Subcutaneous abdominal adipose tissue (tissue), 5 donors: ENCODE measurements at regions not wholly inside any gene's neighbourhood (a gene's known extent, or its start where the extent isn't known, plus 50 kb on each side); places are given as distances from the start of the nearest gene placed in this dataset.

Experiments used
- H3K27ac ChIP-seq: one replicate; pipeline ENCODE4 v1.7.0; 2013; ENCODE audit warnings: low read depth, mild to moderate bottlenecking, inconsistent platforms, low read length, moderate library complexity
- H3K27me3 ChIP-seq, 5 donors: one replicate each; pipeline ENCODE4 v1.7.0; 2013; ENCODE audit warnings: low read length in 5 of 5, inconsistent platforms in 1 of 5; ENCODE audit not compliant: control insufficient read depth in 5 of 5, insufficient read depth in 4 of 5
- H3K36me3 ChIP-seq, 5 donors: one replicate each; pipeline ENCODE4 v1.7.0; 2013; ENCODE audit warnings: low read length in 5 of 5; ENCODE audit not compliant: control insufficient read depth in 5 of 5, insufficient read depth in 5 of 5
- H3K4me1 ChIP-seq, 5 donors: one replicate each; pipeline ENCODE4 v1.7.0; 2013; ENCODE audit warnings: low read length in 5 of 5, mild to moderate bottlenecking in 3 of 5, moderate library complexity in 1 of 5; ENCODE audit not compliant: control insufficient read depth in 5 of 5, insufficient read depth in 5 of 5
- H3K4me3 ChIP-seq, 5 donors: one replicate each; pipeline ENCODE4 v1.7.0; 2013; ENCODE audit warnings: low read length in 5 of 5, low read depth in 1 of 5
- H3K9ac ChIP-seq, 5 donors: one replicate each; pipeline ENCODE4 v1.7.0; 2013; ENCODE audit warnings: low read length in 5 of 5, mild to moderate bottlenecking in 4 of 5, moderate library complexity in 3 of 5
- H3K9me3 ChIP-seq, 5 donors: one replicate each; pipeline ENCODE4 v1.7.0; 2013; ENCODE audit warnings: low read length in 5 of 5; ENCODE audit not compliant: control insufficient read depth in 5 of 5
- donor health status: healthy.
- donor health status: healthy.
- donor health status: healthy.
- donor health status: healthy.
- donor health status: healthy.

DNA sequence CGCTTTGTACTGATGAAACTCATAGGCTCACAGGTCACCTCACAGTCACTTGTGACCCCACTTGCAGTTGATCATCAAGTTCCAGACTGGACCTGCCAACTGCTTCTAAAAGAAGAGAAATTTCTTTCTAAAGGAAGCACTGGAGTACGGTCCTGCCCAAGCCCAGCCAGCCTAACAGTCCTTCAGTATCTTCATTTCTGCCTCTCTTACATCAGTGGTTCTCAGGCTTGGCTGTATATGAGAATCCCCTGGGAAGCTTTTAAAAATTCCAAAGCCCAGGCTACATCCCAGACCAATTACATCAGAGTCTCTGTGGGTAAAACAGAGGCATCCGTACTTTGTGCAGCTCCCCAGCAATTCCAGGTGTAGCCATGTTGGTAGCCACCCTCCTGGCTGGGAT, 282.1 kb downstream of the NFIB start:
- Histone ChIP-seq H3K4me1 (peaks cover 0 to 33% (median 18%) of the 10 kb centered on the region in 5 donors), H3K9me3 (no peaks in the 10 kb centered on the region), H3K36me3 (no peaks in the 10 kb centered on the region), H3K4me3 (no peak overlapping the region), H3K27ac (no peak overlapping the region), H3K27me3 (no peaks in the 10 kb centered on the region), H3K9ac (no peak overlapping the region)

DNA sequence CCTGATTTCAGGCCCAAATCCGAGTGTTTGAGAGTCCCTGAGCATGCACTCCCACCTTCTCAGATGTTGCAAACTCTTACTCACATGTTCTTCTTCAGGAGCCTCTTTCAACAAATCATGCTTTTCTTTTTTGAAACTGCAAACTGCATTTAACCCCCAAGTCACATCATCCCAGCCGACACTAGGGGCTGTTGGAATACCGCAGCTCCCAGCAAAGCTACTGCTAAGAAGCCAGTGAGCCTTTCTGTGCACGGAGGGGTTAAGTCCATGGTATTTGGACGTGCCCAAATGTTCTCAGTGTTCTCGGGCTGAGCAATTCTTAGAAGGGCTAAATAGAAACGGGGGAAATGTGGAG, 282.9 kb downstream of the NFIB start:
- Histone ChIP-seq H3K4me1 (peaks cover 0 to 35% (median 18%) of the 10 kb centered on the region in 5 donors), H3K4me3 (peak overlapping the region in 4 of 5 donors; percentile 3 to 64 (median 29)), H3K27me3 (no peaks in the 10 kb centered on the region), H3K9ac (no peak overlapping the region), H3K36me3 (no peaks in the 10 kb centered on the region), H3K9me3 (no peaks in the 10 kb centered on the region), H3K27ac (peak overlapping the region; percentile 52)

DNA sequence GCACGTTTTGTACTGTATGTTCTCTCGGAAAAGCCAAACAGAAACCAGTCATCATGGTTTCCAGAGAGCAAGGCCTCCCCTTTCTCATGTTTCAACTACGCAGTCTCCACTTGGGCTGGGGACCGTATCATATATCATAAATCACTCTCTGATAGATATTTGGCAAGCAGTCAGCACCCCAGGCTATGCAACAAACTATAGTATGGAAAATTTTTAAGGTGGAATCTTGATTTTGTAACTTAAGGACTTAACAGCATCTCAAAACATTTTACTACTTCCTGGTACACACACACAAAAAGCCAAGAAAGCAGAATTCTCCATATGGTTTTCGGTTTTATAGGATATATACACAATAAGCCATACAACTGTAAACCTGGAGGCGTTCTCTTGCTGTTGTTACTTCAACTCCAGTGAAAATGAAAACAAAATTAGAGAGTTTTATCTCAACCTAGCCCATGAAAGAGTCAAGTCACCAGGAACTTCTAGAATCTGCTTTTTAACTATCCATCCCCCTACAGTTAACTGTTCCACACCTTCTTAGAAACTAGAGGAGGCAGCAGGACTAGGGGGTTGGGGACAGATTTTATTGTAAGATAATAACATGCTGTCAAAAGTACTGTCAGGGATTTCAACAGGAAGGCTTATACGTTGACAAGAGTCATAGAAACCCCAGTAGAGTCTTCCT, 283.4 kb downstream of the NFIB start:
- peak overlapping the region; percentile 36 to 64 (median 46) for H3K4me3 ChIP-seq

DNA sequence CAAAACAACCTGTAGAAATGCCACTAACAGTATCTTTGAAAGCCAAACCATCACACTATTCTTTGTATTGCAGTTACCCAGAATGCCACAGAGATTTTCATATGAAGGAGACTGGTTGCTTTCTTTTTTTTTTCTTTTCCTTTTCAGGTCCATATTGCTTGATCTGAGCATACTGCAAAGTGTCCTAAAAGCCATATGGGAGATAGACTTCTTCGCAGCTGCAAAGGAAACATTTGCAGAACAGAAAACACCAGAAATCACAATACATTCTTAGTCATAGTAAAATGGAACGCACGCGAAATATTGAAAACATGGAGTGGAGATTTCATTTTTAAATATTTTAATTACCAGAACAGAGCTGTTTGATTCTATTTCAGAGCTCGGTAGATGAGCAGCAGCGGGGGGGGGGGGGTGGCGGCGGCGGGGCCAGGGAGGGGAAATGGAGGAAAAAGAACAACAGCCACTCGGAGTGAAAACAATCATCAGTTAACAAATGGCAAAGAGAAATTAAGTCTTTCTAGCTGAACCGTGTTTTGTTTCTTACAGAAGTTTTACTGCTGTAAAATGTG, 284.1 kb downstream of the NFIB start:
- H3K27me3 ChIP-seq, result no peaks in the 10 kb centered on the region
- H3K4me1 ChIP-seq, result peaks cover 0 to 35% (median 18%) of the 10 kb centered on the region in 5 donors
- no peak overlapping the region for H3K9ac ChIP-seq
- no peaks in the 10 kb centered on the region for H3K9me3 ChIP-seq
- no peaks in the 10 kb centered on the region for H3K36me3 ChIP-seq
- peak overlapping the region; percentile 36 to 64 (median 46) for H3K4me3 ChIP-seq
- peak overlapping the region; percentile 52 for H3K27ac ChIP-seq

More for the DNA sequence above, 283.4 kb downstream of the NFIB start:
- H3K27ac ChIP-seq, result peak overlapping the region; percentile 52
- H3K4me1 ChIP-seq, result peaks cover 0 to 35% (median 18%) of the 10 kb centered on the region in 5 donors
- no peaks in the 10 kb centered on the region for H3K36me3 ChIP-seq
- H3K9me3 ChIP-seq, result no peaks in the 10 kb centered on the region
- H3K27me3 ChIP-seq, result no peaks in the 10 kb centered on the region
- no peak overlapping the region for H3K9ac ChIP-seq

DNA sequence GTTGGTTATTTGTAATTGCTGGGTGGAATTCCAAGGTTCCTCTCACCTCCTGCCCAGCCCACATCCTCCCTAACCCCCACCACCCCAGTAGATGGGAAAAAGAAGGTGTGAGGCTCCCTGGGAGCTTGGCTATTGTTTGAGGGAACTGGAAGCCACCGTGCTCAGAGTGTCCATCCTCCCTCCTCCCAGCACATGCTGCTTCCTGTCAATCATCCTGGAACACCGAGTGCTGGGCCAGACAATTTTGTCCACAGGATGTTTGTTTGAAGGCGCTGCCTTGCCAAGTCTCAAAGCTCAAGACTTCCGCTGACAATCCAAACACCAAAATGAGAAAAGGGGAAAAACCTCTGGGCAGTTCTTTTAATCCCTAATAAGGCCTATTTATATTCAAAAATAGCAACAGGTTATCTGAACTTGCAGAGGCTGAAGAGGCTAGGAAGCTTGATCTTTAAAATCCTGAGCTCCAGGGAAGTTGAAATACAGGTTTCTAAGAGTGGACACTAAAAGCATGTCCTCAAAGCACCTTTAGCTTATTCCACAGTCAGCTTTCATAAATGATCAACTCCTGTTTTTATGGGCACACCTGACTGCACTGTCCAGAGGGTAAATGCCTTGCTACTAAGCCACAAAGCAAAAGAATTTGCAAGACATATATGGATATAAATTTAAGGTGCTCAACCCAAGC, 286.7 kb downstream of the NFIB start:
- peak overlapping the region; percentile 2 for H3K27ac ChIP-seq
- no peaks in the 10 kb centered on the region for H3K36me3 ChIP-seq
- no peaks in the 10 kb centered on the region for H3K27me3 ChIP-seq
- H3K9ac ChIP-seq, result no peak overlapping the region
- peaks cover 0 to 35% (median 18%) of the 10 kb centered on the region in 5 donors for H3K4me1 ChIP-seq
- H3K4me3 ChIP-seq, result no peak overlapping the region
- H3K9me3 ChIP-seq, result no peaks in the 10 kb centered on the region

DNA sequence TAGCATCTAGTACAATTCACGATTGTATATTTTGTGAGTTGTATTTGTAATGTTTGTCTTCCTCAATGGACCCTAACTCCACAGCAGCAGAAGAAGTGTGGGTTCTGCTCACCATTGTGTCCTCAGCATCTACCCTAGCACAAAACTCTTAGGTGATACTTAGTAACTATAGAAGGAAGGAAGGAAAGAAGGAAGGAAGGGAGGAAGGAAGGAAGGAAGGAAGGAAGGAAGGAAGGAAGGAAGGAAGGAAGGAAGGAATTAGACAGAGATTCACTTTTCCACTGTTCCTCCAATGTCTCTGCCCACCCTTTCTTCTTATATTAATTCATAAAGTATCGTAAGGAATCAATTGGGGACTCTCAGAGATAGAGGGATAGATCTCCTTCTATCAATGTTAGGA, 288.2 kb downstream of the NFIB start:
- H3K27me3 ChIP-seq, result no peaks in the 10 kb centered on the region
- H3K27ac ChIP-seq, result no peak overlapping the region
- no peaks in the 10 kb centered on the region for H3K36me3 ChIP-seq
- H3K9me3 ChIP-seq, result no peaks in the 10 kb centered on the region
- peaks cover 0 to 24% (median 9%) of the 10 kb centered on the region in 5 donors for H3K4me1 ChIP-seq
- H3K4me3 ChIP-seq, result no peak overlapping the region
- no peak overlapping the region for H3K9ac ChIP-seq

DNA sequence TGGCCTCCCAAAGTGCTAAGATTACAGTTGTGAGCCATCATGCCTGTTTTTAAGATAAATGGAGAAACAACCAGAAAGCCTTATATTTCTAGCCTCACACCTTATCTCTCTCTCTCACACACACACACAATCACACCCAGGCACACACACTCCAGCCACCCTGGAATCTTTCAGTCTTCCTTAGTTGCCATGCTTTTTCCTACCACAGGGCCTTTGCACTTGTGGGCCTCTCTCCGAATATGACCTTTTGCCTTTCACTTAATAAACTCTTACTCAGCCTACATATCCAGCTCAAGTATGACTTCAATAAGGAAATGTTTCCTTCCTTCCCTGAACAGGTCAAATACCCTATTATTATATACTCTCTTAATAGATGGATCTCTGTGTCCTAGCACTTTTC, 290.7 kb downstream of the NFIB start:
- no peaks in the 10 kb centered on the region for H3K9me3 ChIP-seq
- H3K9ac ChIP-seq, result no peak overlapping the region
- H3K27me3 ChIP-seq, result no peaks in the 10 kb centered on the region
- H3K27ac ChIP-seq, result no peak overlapping the region
- H3K4me1 ChIP-seq, result peaks cover 0 to 13% (median 3%) of the 10 kb centered on the region in 5 donors
- H3K4me3 ChIP-seq, result no peak overlapping the region
- no peaks in the 10 kb centered on the region for H3K36me3 ChIP-seq

DNA sequence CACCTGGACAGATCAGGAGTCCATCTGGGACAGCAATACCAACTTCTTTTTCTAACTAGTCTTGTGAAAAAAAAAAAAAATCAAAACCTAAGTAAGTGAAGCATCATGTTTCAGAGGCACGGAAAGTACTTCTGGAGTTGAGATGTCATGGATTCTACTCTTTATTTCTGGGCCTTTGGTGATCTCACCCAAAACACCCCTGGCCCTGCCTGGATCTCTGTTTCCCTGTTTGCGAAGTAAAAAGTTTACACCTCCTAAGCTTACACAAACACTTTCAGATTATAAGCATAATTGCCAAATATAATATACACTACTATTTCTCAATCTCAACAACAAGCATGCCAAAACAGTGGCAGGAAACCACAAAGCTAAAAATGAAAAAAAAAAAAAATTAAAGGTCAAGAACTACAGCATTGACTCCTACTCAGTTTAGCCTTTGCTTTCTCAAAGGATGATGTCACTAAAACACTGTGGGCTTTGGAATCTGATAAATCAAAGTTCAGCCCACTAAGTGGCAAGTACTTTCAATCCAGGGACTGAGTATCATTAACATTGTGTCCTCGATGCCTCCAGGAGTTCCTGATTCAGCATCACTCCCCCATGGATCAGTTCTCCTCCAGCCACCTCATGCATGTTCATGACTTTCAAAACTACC, 291.9 kb downstream of the NFIB start:
- no peaks in the 10 kb centered on the region for H3K36me3 ChIP-seq
- no peaks in the 10 kb centered on the region for H3K27me3 ChIP-seq
- no peak overlapping the region for H3K27ac ChIP-seq
- no peak overlapping the region for H3K4me3 ChIP-seq
- H3K9ac ChIP-seq, result no peak overlapping the region
- H3K4me1 ChIP-seq, result peaks cover 0 to 5% (median 0%) of the 10 kb centered on the region in 5 donors
- H3K9me3 ChIP-seq, result no peaks in the 10 kb centered on the region

DNA sequence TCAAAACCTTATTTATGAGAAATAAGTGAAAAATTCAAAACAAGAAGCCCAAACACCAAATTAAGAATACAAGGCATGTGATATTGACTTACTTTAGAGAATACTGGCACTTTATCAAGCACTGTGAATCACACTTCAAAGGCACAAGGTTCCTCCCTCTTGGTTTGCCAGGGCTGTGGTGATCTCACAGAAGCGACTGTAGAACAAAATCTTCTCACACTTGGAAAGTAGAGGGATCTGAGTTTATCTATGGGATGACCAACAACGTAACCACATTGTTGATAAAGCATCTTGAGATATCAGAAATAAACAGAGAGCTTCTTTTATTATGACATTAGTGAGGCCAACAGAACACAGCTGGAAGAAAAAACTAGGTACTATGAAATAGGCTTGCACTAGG, 295.9 kb downstream of the NFIB start:
- Histone ChIP-seq H3K27ac (no peak overlapping the region), H3K4me3 (no peak overlapping the region), H3K27me3 (no peaks in the 10 kb centered on the region), H3K9me3 (no peaks in the 10 kb centered on the region), H3K36me3 (no peaks in the 10 kb centered on the region), H3K4me1 (peaks cover 0 to 5% (median 0%) of the 10 kb centered on the region in 5 donors), H3K9ac (no peak overlapping the region)

DNA sequence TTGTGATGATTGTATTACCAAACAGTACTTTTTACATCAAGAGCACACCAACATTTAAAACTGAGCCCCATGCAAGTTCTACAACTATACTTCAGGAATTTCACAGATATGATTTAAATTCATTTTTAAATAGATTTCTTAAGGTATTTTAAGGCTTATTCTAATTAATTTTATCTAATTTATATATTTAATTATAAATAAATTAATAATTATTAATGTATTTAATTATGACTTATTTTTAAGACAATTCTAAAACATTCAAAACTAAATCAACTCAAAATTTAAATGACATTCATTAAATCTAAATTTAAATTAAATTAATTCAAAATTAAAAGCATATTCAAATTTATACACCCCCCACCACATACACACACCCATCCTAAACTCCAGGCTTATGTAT, 299.2 kb downstream of the NFIB start:
- H3K27me3 ChIP-seq, result no peaks in the 10 kb centered on the region
- no peaks in the 10 kb centered on the region for H3K36me3 ChIP-seq
- no peaks in the 10 kb centered on the region for H3K4me1 ChIP-seq
- H3K27ac ChIP-seq, result no peak overlapping the region
- no peak overlapping the region for H3K9ac ChIP-seq
- H3K4me3 ChIP-seq, result no peak overlapping the region
- no peaks in the 10 kb centered on the region for H3K9me3 ChIP-seq
